ENCODE measurements at regions not wholly inside any gene's neighbourhood (a gene's known extent, or its start where the extent isn't known, plus 50 kb on each side); places are given as distances from the start of the nearest gene placed in this dataset.

DNA sequence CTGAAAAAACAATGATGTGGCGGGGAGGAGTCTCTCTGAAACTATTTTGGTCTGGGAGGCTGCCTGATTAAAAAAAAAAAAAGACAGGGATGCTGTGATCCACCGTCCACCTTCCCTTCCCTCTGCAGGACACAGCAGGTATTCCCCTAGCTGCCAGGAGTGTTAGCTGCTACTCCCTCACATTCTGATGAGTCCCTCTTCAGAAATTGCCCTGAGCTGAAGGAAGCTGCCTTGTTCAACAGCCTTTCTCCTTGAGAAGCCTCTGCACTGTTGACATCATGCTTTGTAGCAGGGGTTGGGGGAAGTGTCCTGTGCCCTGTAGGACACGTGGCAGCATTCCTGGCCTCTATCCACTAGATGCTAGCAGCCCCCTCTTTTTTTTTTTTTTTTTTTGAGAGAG lies 71.7 kb upstream of the ZMYND8 start:
- TF ChIP-seq TAF1 (IDR thresholded peaks at IDR 0.05; ENCODE audit: low read depth) (no peak), YY1 (IDR thresholded peaks at IDR 0.05; ENCODE audit: low read depth) (no peak)
